ENCODE measurements at regions not wholly inside any gene's neighbourhood (a gene's known extent, or its start where the extent isn't known, plus 50 kb on each side); places are given as distances from the start of the nearest gene placed in this dataset.

GRCh38 chr18:1466035-1466434, 561.4 kb downstream of the ADCYAP1 start:
- TF ChIP-seq POLR2AphosphoS5 (IDR thresholded peaks at IDR 0.05; ENCODE audit: borderline replicate concordance, low read depth, low read length) (no peak), EZH2 (IDR thresholded peaks at IDR 0.05) (no peak), FOXP2 (optimal IDR thresholded peaks at IDR 0.05; ENCODE audit: control extremely low read depth, extremely low read length, insufficient read depth) (no peak)
